Liver (tissue), 8 donors: ENCODE measurements at regions not wholly inside any gene's neighbourhood (a gene's known extent, or its start where the extent isn't known, plus 50 kb on each side); places are given as distances from the start of the nearest gene placed in this dataset.

ENCODE experiments used
- DNase-seq: peaks from one replicate; pipeline ENCODE4 v3.0.0-alpha.2; 2017; ENCODE audit warnings: low spot score
- H3K27ac ChIP-seq, 2 donors: one replicate each; pipeline ENCODE4 v1.7.0; 2013; ENCODE audit warnings: inconsistent platforms in 2 of 2, low read length in 2 of 2, control low read depth in 1 of 2, low read depth in 1 of 2, mild to moderate bottlenecking in 1 of 2
- H3K27me3 ChIP-seq, 4 donors: one replicate each; pipeline versions ENCODE4 v1.6.1 to v1.7.0; 2013; ENCODE audit warnings: low read length in 3 of 4, inconsistent platforms in 1 of 4, mild to moderate bottlenecking in 1 of 4, moderate library complexity in 1 of 4; ENCODE audit not compliant: control insufficient read depth in 4 of 4, insufficient read depth in 4 of 4
- H3K36me3 ChIP-seq, 4 donors: one replicate each; pipeline versions ENCODE4 v1.6.1 to v1.7.0; 2013; ENCODE audit warnings: low read length in 3 of 4, mild to moderate bottlenecking in 3 of 4, low read depth in 1 of 4, moderate library complexity in 1 of 4; ENCODE audit not compliant: control insufficient read depth in 4 of 4, insufficient read depth in 3 of 4
- H3K4me1 ChIP-seq, 4 donors: one replicate each; pipeline versions ENCODE4 v1.6.1 to v1.7.0; 2013; ENCODE audit warnings: low read length in 3 of 4, mild to moderate bottlenecking in 3 of 4, moderate library complexity in 1 of 4; ENCODE audit not compliant: control insufficient read depth in 4 of 4, insufficient read depth in 4 of 4
- H3K4me3 ChIP-seq, 3 donors: one replicate each; pipeline versions ENCODE4 v1.6.1 to v1.7.0; 2013; ENCODE audit warnings: low read length in 3 of 3, control low read depth in 1 of 3, low read depth in 1 of 3, mild to moderate bottlenecking in 1 of 3
- H3K9ac ChIP-seq, 2 donors: one replicate each; pipeline ENCODE4 v1.7.0; 2013; ENCODE audit warnings: low read length in 2 of 2, mild to moderate bottlenecking in 2 of 2, moderate library complexity in 2 of 2, control low read depth in 1 of 2, low read depth in 1 of 2
- H3K9me3 ChIP-seq, 4 donors: one replicate each; pipeline versions ENCODE4 v1.6.1 to v1.7.0; 2013; ENCODE audit warnings: low read length in 3 of 4; ENCODE audit not compliant: control insufficient read depth in 4 of 4
- ATF3 ChIP-seq: IDR thresholded peaks from 2 replicates; pipeline ENCODE4 v1.6.1; 2016; ENCODE audit warnings: antibody characterized with exemption
- CTCF ChIP-seq: fragments of 150-350 bp; IDR thresholded peaks from 2 replicates; pipeline ENCODE4 v1.5.1; 2017; ENCODE audit warnings: improper control_type of control experiment, low read depth, low read length; ENCODE audit not compliant: missing input control
- EGR1 ChIP-seq, 2 donors: IDR thresholded peaks; 2 replicates each; pipeline ENCODE4 v1.6.1; 2016 to 2018; ENCODE audit warnings: antibody characterized with exemption in 2 of 2, low read depth in 2 of 2
- FOXA1 ChIP-seq: IDR thresholded peaks from 2 replicates; pipeline ENCODE4 v1.6.1; 2016; ENCODE audit warnings: antibody characterized with exemption
- FOXA2 ChIP-seq: IDR thresholded peaks from 2 replicates; pipeline ENCODE4 v1.6.1; 2016; ENCODE audit warnings: antibody characterized with exemption
- GABPA ChIP-seq, 2 donors: IDR thresholded peaks in 1 of 2; conservative IDR thresholded peaks in 1 of 2; 2 replicates each; pipeline ENCODE4 v1.6.1; 2016; ENCODE audit warnings: antibody characterized with exemption in 2 of 2, mild to moderate bottlenecking in 1 of 2, moderate library complexity in 1 of 2
- HNF4A ChIP-seq, 2 donors: conservative IDR thresholded peaks; 2 replicates each; pipeline ENCODE4 v1.6.1; 2016; ENCODE audit warnings: antibody characterized with exemption in 2 of 2, mild to moderate bottlenecking in 2 of 2
- RAD21 ChIP-seq, 2 donors: IDR thresholded peaks; 2 replicates each; pipeline ENCODE4 v1.6.1; 2016; ENCODE audit warnings: antibody characterized with exemption in 2 of 2, mild to moderate bottlenecking in 2 of 2
- RXRA ChIP-seq, 2 donors: IDR thresholded peaks; 2 replicates each; pipeline ENCODE4 v1.6.1; 2017 to 2018; ENCODE audit warnings: antibody characterized with exemption in 2 of 2, mild to moderate bottlenecking in 1 of 2
- YY1 ChIP-seq: IDR thresholded peaks from 2 replicates; pipeline ENCODE4 v1.6.1; 2016; ENCODE audit warnings: antibody characterized with exemption, mild to moderate bottlenecking
- ZBTB33 ChIP-seq: IDR thresholded peaks from 2 replicates; pipeline ENCODE4 v1.6.1; 2016; ENCODE audit warnings: antibody characterized with exemption
- WGBS: extraction: QIAGEN DNeasy Blood & Tissue Kit; methylation state at CpG from one replicate; pipeline ENCODE4 v1.1.7; 2013; 5-methylcytosine and 5-hydroxymethylcytosine counted together
- TF ChIP-seq, protein P1 (sequence below): IDR thresholded peaks from 2 replicates; pipeline ENCODE4 v1.6.1; 2016; ENCODE audit warnings: antibody characterized with exemption, mild to moderate bottlenecking
- donor health status: healthy.
- donor health status: healthy.
- donor health status: healthy.
- donor health status: healthy.
- donor health status: healthy.

DNA sequence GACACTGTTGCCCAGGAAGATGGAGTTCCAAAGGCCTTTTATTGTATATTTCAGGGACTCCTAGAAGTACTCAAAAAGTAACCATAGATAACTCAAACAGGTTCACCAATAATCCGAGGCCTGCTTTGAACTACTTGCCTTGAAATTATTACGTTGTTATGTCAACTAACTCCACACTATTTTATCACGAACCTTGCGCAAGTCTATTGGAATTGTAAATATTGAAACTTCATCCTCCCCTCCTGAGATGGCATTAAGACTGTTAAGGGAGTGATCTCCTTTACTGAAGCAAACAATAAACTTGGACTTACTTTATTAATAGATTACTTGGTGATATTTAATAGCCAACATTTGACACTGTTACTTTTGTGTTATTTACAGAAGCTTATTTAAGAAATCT lies 199.6 kb upstream of the GADL1 start:
- Histone ChIP-seq H3K9ac (no peak overlapping the region), H3K4me1 (peaks cover 0 to 6% (median 0%) of the 10 kb centered on the region in 4 donors), H3K27ac (no peak overlapping the region), H3K36me3 (no peaks in the 10 kb centered on the region), H3K4me3 (no peak overlapping the region), H3K9me3 (no peaks in the 10 kb centered on the region), H3K27me3 (no peaks in the 10 kb centered on the region)
- WGBS, result 36% methylated on average over 4 of the region's 4 CpGs
- TF ChIP-seq HNF4A (conservative IDR thresholded peaks at IDR 0.05), result peak in 1 of 2 donors; percentile 10
- TF ChIP-seq EGR1 (IDR thresholded peaks at IDR 0.05; ENCODE audit: low read depth in 2 of 2), result no peak
- TF ChIP-seq YY1, result no peak
- TF ChIP-seq FOXA1, result no peak
- peak; percentile 59 for TF ChIP-seq FOXA2
- TF ChIP-seq, protein P1, sequence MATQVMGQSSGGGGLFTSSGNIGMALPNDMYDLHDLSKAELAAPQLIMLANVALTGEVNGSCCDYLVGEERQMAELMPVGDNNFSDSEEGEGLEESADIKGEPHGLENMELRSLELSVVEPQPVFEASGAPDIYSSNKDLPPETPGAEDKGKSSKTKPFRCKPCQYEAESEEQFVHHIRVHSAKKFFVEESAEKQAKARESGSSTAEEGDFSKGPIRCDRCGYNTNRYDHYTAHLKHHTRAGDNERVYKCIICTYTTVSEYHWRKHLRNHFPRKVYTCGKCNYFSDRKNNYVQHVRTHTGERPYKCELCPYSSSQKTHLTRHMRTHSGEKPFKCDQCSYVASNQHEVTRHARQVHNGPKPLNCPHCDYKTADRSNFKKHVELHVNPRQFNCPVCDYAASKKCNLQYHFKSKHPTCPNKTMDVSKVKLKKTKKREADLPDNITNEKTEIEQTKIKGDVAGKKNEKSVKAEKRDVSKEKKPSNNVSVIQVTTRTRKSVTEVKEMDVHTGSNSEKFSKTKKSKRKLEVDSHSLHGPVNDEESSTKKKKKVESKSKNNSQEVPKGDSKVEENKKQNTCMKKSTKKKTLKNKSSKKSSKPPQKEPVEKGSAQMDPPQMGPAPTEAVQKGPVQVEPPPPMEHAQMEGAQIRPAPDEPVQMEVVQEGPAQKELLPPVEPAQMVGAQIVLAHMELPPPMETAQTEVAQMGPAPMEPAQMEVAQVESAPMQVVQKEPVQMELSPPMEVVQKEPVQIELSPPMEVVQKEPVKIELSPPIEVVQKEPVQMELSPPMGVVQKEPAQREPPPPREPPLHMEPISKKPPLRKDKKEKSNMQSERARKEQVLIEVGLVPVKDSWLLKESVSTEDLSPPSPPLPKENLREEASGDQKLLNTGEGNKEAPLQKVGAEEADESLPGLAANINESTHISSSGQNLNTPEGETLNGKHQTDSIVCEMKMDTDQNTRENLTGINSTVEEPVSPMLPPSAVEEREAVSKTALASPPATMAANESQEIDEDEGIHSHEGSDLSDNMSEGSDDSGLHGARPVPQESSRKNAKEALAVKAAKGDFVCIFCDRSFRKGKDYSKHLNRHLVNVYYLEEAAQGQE, result no peak
- no peak for TF ChIP-seq ATF3
- TF ChIP-seq ZBTB33, result no peak
- TF ChIP-seq CTCF, result no peak
- TF ChIP-seq RXRA (IDR thresholded peaks at IDR 0.05), result peak in 1 of 2 donors; percentile 12
- DNase-seq, result no peak

GRCh38 chr3:31095255-31095654 lies 200.8 kb upstream of the GADL1 start:
- no peak overlapping the region for H3K9ac ChIP-seq
- no peak overlapping the region for H3K27ac ChIP-seq
- H3K4me1 ChIP-seq, result peaks cover 0 to 6% (median 0%) of the 10 kb centered on the region in 4 donors
- H3K36me3 ChIP-seq, result no peaks in the 10 kb centered on the region
- TF ChIP-seq RAD21 (IDR thresholded peaks at IDR 0.05) (no peak), GABPA (IDR thresholded peaks at IDR 0.05 in 1 of 2, conservative IDR thresholded peaks at IDR 0.05 in 1 of 2) (no peak), HNF4A (conservative IDR thresholded peaks at IDR 0.05) (no peak), ATF3 (no peak)
- no peaks in the 10 kb centered on the region for H3K27me3 ChIP-seq
- no peak for DNase-seq
- H3K9me3 ChIP-seq, result no peaks in the 10 kb centered on the region
- no peak overlapping the region for H3K4me3 ChIP-seq
- WGBS, result 94% methylated on average over 3 of the region's 3 CpGs
